ENCODE measurements at regions not wholly inside any gene's neighbourhood (a gene's known extent, or its start where the extent isn't known, plus 50 kb on each side); places are given as distances from the start of the nearest gene placed in this dataset.

DNA sequence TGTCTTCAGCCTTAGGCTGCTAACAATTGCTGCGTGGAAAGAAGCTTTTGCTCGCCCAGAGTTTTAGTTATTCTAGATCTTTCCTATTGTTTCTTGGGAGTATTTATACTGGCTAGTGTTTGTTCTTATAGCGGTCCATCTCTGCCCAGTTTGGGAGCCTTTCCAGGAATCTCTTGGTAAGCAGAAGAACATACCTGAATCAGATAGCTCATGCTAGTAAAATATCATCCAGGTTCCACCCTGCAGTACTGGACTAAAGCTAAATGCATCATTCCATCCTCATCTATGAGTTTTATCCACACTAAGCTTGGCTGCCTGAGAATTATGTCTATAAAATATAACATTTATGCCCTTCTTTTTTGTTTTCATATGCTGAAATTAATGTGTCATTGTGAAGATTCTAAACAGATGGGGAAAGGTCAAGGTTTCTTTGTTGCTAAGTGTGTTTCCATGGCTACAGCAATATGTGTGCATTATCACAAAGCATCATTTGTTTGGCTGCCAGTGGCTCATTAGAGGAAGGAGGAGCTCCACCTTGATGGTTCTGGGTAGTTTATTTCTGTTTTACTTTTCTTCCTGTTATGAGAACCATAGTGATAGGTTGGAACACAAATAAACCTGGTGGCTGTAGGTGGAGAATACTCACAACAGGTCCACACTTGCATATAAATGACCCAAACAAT lies 182.8 kb downstream of the PIK3C3 start:
- no peak for DNase-seq (ENCODE audit: low read depth, low spot score)

DNA sequence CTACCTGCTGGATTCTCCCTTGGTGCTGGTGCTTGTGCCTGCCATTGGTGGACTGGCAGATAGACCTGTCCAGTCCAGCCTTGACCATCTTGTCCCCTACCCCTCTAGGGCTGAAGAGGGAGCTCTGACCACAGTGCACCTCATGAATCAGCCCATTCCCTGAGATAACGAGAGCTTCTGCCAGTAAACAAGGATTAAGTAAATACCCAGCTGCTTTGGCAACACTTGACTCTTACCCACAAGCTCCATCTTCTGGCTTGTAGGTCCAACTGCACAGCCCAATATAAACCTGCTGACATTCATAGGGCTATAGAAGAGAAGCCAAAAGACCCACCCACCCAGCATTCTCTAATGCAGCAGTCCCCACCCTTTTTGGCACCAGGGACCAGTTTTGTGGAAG lies 186.4 kb downstream of the PIK3C3 start:
- no peak for DNase-seq (ENCODE audit: low read depth, low spot score)

DNA sequence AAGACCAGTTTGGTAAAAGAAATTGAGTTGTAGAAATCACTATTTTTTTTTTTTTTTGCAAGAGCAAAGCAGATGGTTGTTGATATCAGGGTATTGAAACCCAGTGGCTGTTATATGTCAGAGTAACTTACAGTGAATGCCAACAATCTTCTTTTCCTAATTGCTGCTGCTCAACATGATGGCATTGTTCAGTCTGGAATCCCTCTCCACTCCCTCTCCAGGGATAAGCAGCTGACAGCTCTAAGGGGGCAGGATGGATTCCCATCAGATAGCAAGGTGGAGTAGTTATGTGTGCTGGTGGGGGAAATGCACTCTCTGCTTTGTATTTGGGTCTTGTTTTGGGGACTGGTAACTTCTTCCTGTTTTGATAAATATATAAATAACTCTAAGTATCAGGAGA lies 200.0 kb downstream of the PIK3C3 start:
- DNase-seq (ENCODE audit: low read depth, low spot score), result no peak

DNA sequence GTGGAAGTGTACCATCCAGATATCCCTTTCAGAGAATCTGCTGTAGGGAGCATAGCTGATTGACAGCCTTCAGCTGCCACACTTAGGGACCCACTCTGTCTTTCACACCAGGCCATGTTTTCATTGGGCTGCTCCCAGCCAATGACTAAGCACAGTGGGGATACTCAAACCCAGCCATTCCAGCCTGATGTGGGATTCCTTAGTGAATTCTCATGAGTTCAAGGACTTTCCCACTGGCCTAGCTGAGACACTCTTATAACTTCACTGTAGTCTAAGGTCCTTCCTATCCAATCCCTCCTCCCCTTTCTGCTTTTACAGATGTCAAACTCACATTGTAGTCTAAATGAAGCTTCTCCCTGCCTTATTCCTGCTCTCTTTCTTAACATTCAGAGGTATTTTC lies 201.2 kb downstream of the PIK3C3 start:
- no peak for DNase-seq (ENCODE audit: low read depth, low spot score)

DNA sequence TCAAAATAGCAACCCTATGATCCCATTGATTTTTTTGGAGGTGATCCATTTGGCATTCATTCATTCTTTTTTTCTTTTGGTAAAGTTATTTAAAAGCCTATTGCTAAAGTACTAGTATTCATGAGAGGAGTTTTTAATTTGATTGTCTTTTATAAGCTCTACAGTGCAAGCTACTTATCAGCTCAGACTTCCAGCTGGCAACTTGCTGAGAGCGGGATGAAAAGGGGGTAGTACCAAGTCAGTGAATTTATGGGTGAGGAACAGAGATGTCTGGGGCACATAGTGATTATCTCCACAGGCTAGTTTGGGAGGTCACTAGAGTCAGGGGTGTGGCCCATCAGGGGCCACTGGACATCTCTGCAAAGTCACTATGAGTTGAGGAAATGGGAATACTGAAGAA lies 202.4 kb downstream of the PIK3C3 start:
- no peak for DNase-seq (ENCODE audit: low read depth, low spot score)

DNA sequence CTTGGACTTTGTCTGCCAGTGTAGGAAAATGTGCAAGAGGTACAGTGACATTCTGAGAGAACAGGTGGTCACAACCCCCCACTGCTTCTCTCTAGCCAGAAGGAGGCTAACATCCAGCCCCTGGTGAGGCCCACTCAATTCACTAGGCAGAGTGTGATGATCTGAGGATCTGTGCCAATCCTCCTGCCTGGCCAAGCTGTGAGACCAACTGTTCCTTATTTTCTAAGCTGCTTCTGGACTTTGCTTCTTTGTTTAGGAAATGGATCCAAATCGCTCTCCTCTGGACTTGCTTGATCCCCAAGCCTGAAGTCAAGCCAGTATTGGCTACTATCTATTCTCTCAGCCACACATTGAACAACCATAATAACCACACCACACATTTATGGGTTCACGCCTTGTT lies 202.8 kb downstream of the PIK3C3 start:
- DNase-seq (ENCODE audit: low read depth, low spot score), result no peak

DNA sequence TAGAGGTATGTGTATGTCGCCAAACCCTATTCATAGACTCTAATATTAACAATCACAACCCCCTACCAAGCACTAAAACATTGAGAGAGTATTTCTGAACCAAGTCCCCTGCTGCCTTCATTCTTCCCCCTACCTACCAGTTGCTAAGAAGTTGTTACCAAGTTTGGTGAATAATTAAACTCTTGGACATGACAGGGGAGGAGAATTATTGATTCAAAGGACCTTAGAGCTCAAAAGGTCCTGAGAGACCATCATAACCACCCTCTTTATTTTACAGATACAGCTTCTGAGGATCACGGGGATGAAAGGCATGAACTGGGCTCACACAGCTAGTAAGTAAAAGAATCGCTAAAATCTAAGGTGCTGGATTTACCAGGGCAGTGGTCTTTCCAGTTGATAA lies 204.1 kb downstream of the PIK3C3 start:
- no peak for DNase-seq (ENCODE audit: low read depth, low spot score)

DNA sequence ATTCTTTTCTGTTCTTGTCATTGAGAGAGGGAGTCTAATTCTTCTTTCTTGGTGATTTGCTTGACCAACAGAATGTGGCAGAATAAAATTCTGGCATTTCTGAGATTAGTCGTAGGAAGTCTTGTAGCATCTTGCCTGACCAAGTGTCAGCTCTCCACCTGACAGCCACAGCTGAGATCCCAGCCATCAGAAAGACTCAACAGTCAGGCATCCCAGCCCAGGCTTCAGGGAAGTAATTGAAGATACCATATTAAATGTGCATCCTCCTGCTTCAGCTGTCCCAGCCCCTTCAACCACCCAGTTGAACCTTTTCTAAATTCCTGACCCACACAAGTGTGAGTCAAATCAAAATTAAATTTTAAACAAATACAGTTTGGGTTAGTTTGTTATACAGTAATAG lies 208.3 kb downstream of the PIK3C3 start:
- DNase-seq (ENCODE audit: low read depth, low spot score), result no peak

DNA sequence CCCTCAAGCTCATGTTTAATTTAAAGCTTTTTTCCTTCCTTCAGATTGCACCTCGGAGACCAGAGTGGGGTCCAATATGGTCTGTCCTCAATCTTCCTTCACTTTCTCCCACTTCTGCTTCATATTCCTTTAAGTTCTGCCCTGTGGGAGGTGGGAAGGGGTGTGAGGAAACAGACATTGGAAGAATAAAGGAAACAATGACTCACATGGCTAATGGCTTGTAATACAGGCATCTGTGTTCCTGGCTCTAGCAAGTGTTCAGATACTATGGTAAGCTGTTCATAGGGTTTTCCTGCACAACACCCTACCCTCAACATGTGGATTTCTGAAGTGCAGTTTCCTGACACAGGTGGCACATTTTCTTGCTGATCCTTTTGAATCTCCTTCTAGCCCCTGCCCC lies 209.5 kb downstream of the PIK3C3 start:
- DNase-seq (ENCODE audit: low read depth, low spot score), result no peak

DNA sequence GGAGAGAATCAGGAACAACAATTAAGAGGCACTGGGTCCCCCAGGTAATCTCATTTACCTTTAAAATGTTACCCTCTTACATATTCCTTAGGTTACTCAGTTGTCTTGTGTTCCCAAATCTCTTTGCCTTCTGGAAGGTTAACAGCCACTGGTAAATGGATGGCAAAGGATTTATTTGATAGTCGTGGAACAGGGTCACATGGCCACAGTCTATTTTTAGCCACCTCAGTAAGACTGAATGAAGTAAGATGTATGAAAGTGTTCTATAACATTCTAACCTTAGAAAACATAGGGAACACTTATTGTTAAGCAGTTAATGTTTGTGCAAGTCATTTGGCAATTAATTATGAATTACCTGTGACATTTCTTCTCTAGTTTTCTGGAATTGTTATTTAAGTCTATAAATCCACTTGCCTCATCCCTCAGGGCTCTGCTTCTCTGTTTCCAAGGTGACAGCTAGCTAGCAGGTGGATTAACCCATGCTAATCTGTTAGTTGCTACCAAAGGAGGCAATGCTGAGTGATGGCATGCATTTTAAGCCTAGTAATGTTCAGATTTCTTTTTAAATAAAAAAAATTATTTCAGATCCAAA lies 211.0 kb downstream of the PIK3C3 start:
- DNase-seq (ENCODE audit: low read depth, low spot score), result no peak

DNA sequence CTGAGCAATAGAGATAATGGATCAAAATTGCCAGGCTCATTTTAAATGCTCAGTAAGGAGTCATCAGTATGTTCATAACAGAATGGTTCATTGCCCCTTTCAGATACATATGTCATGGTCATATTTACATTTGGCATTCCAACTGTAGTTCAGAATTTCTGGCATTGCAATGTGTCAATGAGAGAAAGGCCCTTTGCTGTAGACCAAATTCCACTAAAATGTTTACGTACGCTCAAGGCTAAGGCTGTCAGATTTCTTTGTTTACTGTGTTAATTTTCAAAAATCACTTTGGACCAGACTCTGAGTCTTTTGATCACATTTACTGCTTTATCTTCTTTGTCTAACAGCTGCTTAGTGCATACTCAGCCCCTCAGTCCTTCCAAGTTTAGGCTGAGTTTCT lies 213.5 kb downstream of the PIK3C3 start:
- DNase-seq (ENCODE audit: low read depth, low spot score), result no peak

DNA sequence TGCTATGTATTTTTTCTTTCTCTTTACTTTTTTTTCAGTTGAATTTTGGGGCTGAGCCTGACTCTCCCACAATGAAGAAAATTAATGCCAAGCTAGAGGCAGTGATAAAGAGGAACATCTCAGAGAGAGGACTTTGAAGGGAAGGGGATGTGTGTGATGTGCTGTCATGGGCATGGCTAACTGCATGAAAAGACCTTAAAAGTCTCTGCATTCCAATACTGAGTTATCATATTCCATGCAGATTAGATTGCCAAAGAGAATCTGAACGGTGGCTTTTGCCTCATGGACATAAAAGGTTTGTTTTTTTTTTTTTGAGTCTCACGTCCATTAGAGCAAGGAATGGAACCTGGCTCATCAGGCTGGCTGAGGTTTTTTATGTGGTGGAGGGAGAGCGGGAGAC lies 213.9 kb downstream of the PIK3C3 start:
- DNase-seq (ENCODE audit: low read depth, low spot score), result no peak

DNA sequence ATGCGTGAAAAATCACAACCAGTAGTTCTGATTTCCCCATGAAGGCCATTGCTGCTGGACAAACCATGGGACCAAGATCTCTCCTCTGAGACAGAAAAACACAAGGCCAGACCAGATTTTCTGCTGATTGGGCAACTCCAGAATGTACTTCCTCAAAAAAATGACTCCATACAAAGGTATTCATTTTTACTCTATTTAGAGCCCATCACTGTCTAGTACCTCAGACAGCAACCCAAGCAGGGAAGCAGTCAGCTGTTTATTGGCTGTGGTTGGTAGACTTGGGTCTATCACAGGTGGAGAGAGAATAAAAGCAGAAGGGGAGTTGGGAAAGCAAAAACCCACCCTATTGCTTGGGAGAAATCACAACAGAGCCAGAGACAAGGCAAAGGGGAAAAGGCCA lies 219.9 kb downstream of the PIK3C3 start:
- no peak for DNase-seq (ENCODE audit: low read depth, low spot score)

DNA sequence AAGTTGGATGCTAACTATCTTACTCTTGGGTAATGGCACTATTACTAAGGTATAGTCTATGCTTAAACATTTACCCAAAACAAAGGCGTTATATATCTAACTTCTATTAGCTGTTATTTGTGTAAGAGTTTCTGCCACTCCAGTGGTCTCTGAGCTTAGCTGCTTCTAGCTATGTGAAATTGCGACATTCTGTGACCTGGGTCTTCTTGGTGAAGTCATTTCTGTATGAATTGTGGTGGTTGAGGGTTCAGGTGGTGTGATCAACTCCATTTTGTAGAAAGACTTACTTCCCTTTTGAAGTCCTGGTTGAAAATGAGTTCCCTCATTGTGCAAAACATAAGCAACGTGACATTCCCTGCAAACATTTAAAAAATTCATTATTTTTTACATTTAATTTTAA lies 221.6 kb downstream of the PIK3C3 start:
- DNase-seq (ENCODE audit: low read depth, low spot score), result no peak

DNA sequence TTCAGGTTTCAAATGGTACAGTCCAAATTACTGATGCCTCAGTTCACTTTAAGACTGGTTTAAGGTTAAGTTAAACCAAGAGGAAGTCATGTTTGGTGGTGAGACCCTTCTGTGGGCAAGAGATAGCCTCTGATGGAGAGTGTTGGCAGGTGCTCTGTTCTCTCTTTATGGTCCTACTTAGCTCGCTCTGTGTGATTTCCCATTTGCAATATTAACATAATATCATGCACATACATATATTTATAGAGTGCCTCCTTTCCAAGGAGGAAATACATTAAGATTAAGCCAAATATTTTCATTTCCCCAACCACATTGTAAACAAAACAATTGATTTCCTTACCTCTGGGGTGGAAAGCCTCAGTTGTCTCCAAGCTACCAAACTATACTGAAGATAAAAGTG lies 222.4 kb downstream of the PIK3C3 start:
- no peak for DNase-seq (ENCODE audit: low read depth, low spot score)

DNA sequence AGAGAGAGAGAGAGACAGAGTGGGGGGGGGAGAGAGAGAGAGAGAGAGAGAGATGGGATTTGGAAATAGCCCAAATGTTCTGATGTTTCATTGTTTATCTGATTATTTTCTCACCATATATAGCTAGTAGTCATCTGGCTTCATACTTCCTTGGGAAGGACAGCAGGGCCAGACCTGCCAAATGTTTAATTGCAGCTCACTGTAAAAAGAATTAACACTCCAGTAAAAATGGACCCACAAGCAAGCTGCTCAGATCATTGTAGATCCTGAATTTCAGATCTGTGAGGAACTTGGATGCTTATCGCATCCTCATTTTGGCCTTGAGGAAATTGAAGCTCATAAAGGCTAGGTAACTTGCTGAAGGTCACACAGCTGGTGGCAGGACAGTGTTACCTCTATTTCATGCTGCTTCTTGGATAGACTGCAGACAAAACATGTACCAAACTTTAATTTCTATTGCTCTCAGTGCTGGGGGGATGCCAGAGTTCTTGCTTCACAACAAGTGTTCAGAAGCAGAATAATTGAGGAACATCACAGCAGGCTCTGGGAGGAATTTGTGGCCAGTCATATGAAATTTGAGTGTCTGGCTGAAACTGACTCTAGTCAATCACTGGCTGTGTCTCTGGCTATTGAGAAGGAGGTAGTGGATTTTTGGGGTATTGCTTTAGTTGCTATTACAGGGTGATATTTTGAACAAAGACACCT lies 223.5 kb downstream of the PIK3C3 start:
- no peak for DNase-seq (ENCODE audit: low read depth, low spot score)

DNA sequence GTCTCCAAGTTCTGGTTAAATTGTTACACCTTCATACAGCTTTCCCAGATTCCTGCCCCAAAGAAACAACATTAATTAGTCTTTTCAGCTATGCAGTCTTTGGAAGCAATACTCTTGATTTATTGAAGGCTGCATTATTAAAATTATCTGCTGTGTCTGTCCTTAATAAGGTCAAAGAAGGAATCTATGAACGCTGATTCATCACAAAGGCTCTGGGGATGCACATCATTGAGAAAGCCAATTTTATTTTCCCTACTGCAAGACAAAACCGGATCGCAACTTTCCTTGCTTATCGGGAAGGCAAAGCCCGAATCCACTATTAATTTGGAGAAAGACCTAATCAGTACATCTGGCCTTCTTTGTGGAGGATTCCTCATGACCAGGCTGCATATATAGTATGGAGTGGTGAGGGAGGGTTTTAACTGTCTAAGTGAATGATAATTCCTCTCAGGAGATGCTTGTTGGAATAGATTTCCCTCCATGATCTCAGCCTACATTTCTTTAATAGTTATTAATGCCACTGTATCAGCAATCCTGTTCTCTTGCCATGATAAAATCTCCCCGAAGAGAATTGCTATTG lies 224.6 kb downstream of the PIK3C3 start:
- no peak for DNase-seq (ENCODE audit: low read depth, low spot score)

DNA sequence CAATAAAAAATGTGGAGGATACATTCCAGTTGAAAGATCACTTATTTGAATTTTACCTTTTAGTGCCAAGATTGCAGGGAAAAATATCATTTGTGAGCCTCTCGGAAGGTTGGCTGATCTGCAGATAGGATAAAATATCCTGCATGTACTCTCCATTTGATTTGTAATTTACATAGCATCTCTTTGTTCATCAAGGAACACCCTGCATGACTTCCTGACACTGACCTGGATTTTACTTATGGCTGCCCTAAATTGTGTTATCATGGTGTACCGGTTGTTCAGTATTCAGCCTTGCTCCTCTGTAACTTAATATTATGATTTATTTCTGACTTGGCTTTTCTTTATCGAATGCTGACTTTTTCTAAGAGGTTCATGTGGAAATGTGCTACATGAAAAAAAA lies 226.4 kb downstream of the PIK3C3 start:
- DNase-seq (ENCODE audit: low read depth, low spot score), result no peak

DNA sequence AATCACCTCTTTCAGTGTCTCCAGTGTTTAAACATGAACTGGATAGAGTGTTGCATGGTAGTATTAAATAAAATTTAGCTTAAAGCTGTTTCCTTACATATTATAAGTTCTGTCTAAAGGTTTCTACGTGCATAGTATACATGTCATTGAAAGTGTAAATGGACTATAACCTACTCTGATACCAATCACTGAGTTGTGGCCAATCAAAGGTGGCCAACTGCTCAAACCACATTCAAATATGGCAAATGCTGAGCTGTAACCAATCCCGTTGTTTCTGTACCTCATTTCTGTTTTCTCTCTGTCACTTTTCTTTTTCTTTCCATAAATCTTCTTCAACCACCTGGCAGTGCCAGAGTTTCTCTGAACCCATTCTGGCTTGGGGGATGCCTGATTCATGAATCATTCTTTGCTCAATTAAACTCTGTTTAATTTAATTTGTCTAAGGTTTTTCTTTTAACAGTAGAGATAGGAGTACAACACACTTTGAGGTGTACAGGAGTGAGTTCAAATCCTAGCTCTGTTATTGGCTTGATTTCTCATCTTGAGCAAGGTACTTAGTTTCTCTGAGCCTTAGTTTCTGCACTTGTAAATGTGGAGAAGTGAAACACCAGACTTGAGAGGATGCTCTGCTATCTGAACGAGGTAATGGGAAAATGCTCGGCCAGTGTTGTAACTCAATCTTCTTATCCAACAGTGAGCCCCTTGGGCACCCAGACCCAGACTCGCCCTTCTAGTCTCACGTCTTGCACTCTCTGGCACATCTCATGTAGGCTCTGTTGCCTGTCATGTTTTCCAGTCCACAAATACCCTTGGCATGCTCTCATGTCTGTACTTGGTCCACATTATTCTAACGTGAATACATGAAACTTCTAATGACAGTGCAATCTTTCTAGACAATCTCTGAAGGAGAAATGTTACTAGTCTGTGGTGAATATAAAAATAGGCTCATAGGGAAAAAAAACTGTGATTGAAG lies 228.0 kb downstream of the PIK3C3 start:
- no peak for DNase-seq (ENCODE audit: low read depth, low spot score)

DNA sequence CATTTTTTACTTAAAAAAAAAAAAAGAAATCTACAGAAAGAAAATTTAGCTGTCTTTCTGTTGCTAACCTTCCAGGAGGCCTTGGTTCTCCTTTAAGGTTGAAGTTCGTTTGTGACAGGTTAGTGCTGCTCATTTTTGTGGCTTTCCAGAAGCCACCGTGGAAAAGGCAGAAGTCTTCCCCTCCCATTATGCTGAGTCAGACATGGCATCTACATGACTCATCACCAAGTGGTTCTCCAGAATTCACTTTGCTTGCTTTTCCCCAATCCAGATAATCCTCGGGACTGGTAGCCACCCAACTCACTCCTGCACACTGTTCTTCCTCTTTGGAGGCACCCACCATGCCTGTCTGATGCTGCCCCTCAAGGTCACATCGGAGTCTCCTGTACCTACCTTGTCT lies 228.7 kb downstream of the PIK3C3 start:
- no peak for DNase-seq (ENCODE audit: low read depth, low spot score)

DNA sequence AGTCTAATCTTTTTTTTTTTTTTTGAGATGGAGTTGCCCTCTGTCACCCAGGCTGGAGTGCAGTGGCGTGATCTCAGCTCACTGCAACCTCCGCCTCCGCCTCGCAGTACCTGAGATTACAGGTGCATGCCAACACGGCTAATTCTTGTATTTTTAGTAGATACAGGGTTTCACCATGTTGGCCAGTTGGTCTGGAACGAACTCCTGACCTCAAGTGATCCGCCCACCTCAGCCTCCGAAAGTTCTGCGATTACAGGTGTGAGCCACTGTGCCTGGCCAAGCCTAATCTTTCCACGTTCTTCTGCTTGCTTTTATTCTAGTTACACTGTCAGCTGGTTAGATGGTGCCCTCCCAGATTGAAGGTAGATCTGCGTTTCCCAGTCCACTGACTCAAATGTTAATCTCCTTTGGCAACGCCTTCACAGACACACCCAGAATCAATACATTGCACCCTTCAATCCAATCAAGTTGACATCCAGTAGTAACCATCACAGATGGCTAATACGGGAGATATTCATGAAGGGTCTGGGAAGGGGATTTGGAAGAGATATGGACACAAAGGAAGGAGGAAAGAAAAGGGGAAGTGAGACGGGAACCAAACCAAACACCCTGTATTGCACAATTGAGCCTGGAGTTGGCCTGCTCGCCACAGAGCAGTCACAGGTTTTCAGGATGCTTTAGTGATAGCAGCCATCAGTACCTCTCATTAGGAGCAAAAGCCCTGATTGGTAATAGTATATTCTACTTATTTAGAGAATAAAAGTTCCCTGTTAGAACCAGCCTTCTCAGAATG lies 229.8 kb downstream of the PIK3C3 start:
- DNase-seq (ENCODE audit: low read depth, low spot score), result no peak
